Activated CD4-positive, alpha-beta T cell treated with anti-CD3 and anti-CD28 coated beads, Interleukin-2, amount 50 U/mL, for 24 hours (primary cell): ENCODE measurements at regions not wholly inside any gene's neighbourhood (a gene's known extent, or its start where the extent isn't known, plus 50 kb on each side); places are given as distances from the start of the nearest gene placed in this dataset.
"Not testable (repeated sequence)": the region's sequence is repeated elsewhere in the genome, so short reads cannot be mapped to it uniquely, and the experiment has no call there.

Experiments
- DNase-seq, 2 donors: peaks; one replicate each; pipeline ENCODE4 v3.0.0-alpha.2; 2020; ENCODE audit warnings: low read depth in 1 of 2, low spot score in 1 of 2

- no peak for DNase-seq
These were observed 582.2 kb downstream of the KIF4B start for GRCh38 chr5:155595791-155596190.

GRCh38 chr5:155598552-155598951 is 585.0 kb downstream of the KIF4B start:
- DNase-seq, result no peak

- no peak for DNase-seq
These were observed 592.4 kb downstream of the KIF4B start for GRCh38 chr5:155605920-155606319.

GRCh38 chr5:155616779-155617392 is 603.3 kb downstream of the KIF4B start:
- peak; percentile 10 to 30 for DNase-seq

- DNase-seq, result no peak
These were observed 606.1 kb downstream of the KIF4B start for GRCh38 chr5:155619688-155620087.

- no peak for DNase-seq
These were observed 607.4 kb downstream of the KIF4B start for GRCh38 chr5:155620821-155621410.

GRCh38 chr5:155624597-155625241 is 611.2 kb downstream of the KIF4B start:
- no peak for DNase-seq

GRCh38 chr5:155625315-155625714 is 611.8 kb downstream of the KIF4B start:
- no peak for DNase-seq

GRCh38 chr5:155625897-155626543 is 612.5 kb downstream of the KIF4B start:
- no peak for DNase-seq

- no peak for DNase-seq
These were observed 613.0 kb downstream of the KIF4B start for GRCh38 chr5:155626592-155626991.

GRCh38 chr5:155628346-155628745 is 614.8 kb downstream of the KIF4B start:
- no peak for DNase-seq

- no peak for DNase-seq
These were observed 616.0 kb downstream of the KIF4B start for GRCh38 chr5:155629597-155629996.

GRCh38 chr5:155631116-155631515 is 617.6 kb downstream of the KIF4B start:
- no peak for DNase-seq

GRCh38 chr5:155633338-155633957 is 619.9 kb downstream of the KIF4B start:
- no peak for DNase-seq

GRCh38 chr5:155649666-155650065 is 636.1 kb downstream of the KIF4B start:
- DNase-seq, result no peak

GRCh38 chr5:155655569-155655968 is 642.0 kb downstream of the KIF4B start:
- DNase-seq, result no peak

GRCh38 chr5:155661859-155662258 is 648.3 kb downstream of the KIF4B start:
- DNase-seq, result no peak

GRCh38 chr5:155665361-155665760 is 651.8 kb downstream of the KIF4B start:
- DNase-seq, result no peak

- not testable (repeated sequence) for DNase-seq
These were observed 655.0 kb upstream of the SGCD start for GRCh38 chr5:155672001-155672400.

GRCh38 chr5:155676967-155677366 is 650.0 kb upstream of the SGCD start:
- DNase-seq, result no peak

- DNase-seq, result no peak
These were observed 648.6 kb upstream of the SGCD start for GRCh38 chr5:155678371-155678770.

- DNase-seq, result no peak
These were observed 647.4 kb upstream of the SGCD start for GRCh38 chr5:155679530-155679929.
